ENCODE measurements at regions not wholly inside any gene's neighbourhood (a gene's known extent, or its start where the extent isn't known, plus 50 kb on each side); places are given as distances from the start of the nearest gene placed in this dataset.

- TF ChIP-seq CTCF (IDR thresholded peaks at IDR 0.05): no peak
- no peak for TF ChIP-seq EP300 (IDR thresholded peaks at IDR 0.05)
- no peak for TF ChIP-seq POLR2A (IDR thresholded peaks at IDR 0.05)
- TF ChIP-seq POLR2AphosphoS5 (IDR thresholded peaks at IDR 0.05): no peak
Observed at GRCh38 chr2:217095511-217096205, 235.8 kb upstream of the TNP1 start.
